Mesenchymal stem cell (in vitro differentiated cells and primary cell): ENCODE measurements at regions not wholly inside any gene's neighbourhood (a gene's known extent, or its start where the extent isn't known, plus 50 kb on each side); places are given as distances from the start of the nearest gene placed in this dataset.

Experiments used
- DNase-seq: peaks from one replicate; pipeline ENCODE4 v3.0.0-alpha.2; 2013
- H2AFZ ChIP-seq: one replicate; pipeline ENCODE4 v1.6.1; 2013; ENCODE audit warnings: low read depth, mild to moderate bottlenecking, control low read depth, inconsistent platforms, low read length, moderate library complexity
- H2AK5ac ChIP-seq: 2 replicates; pipeline ENCODE4 v1.6.1; 2013; ENCODE audit warnings: low read length, moderate library complexity, mild to moderate bottlenecking, inconsistent platforms; ENCODE audit not compliant: severe bottlenecking
- H2BK120ac ChIP-seq: one replicate; pipeline ENCODE4 v1.6.1; 2013; ENCODE audit warnings: low read depth, mild to moderate bottlenecking, inconsistent platforms, low read length, moderate library complexity
- H2BK12ac ChIP-seq, 2 experiments: one replicate each; pipeline ENCODE4 v1.6.1; 2013; ENCODE audit warnings: inconsistent platforms in 2 of 2, low read length in 2 of 2, mild to moderate bottlenecking in 2 of 2, moderate library complexity in 2 of 2, control low read depth in 1 of 2
- H2BK15ac ChIP-seq: one replicate; pipeline ENCODE4 v1.6.1; 2013; ENCODE audit warnings: mild to moderate bottlenecking, low read depth, inconsistent platforms; ENCODE audit not compliant: poor library complexity, severe bottlenecking
- H2BK5ac ChIP-seq: 2 replicates; pipeline ENCODE4 v1.6.1; 2013; ENCODE audit warnings: low read depth, mild to moderate bottlenecking, low read length, control low read depth, inconsistent platforms; ENCODE audit not compliant: poor library complexity, severe bottlenecking
- H3K14ac ChIP-seq, 2 experiments: one replicate each; pipeline ENCODE4 v1.6.1; 2013; ENCODE audit warnings: inconsistent platforms in 2 of 2, low read length in 2 of 2, control low read depth in 1 of 2, mild to moderate bottlenecking in 1 of 2, moderate library complexity in 1 of 2
- H3K18ac ChIP-seq, 2 experiments: one replicate each; pipeline ENCODE4 v1.6.1; 2013; ENCODE audit warnings: inconsistent platforms in 2 of 2, low read length in 2 of 2, control low read depth in 1 of 2, low read depth in 1 of 2, mild to moderate bottlenecking in 1 of 2
- H3K23ac ChIP-seq, 2 experiments: one replicate each; pipeline ENCODE4 v1.6.1; 2013; ENCODE audit warnings: inconsistent platforms in 2 of 2, low read length in 2 of 2, mild to moderate bottlenecking in 2 of 2, moderate library complexity in 2 of 2, control low read depth in 1 of 2
- H3K27ac ChIP-seq: 2 replicates; pipeline ENCODE4 v1.5.1; 2013; ENCODE audit warnings: mild to moderate bottlenecking, moderate library complexity, low read length, control low read depth, inconsistent platforms; ENCODE audit not compliant: poor library complexity, severe bottlenecking
- H3K27me3 ChIP-seq, 2 experiments: 2 replicates each; pipeline versions ENCODE4 v1.6.1 to v1.7.0; 2013; ENCODE audit warnings: low read length in 2 of 2, mild to moderate bottlenecking in 2 of 2, moderate library complexity in 2 of 2, control low read depth in 1 of 2, inconsistent platforms in 1 of 2; ENCODE audit not compliant: control insufficient read depth in 1 of 2, insufficient read depth in 1 of 2
- H3K36me3 ChIP-seq, 2 experiments: 2 replicates each; pipeline versions ENCODE4 v1.6.1 to v1.7.0; 2013; ENCODE audit warnings: low read length in 2 of 2, control low read depth in 1 of 2, inconsistent platforms in 1 of 2, low read depth in 1 of 2, mild to moderate bottlenecking in 1 of 2; ENCODE audit not compliant: insufficient read depth in 2 of 2, control insufficient read depth in 1 of 2
- H3K4ac ChIP-seq, 2 experiments: one replicate each; pipeline ENCODE4 v1.6.1; 2013; ENCODE audit warnings: inconsistent platforms in 2 of 2, low read length in 2 of 2, mild to moderate bottlenecking in 2 of 2, moderate library complexity in 2 of 2, control low read depth in 1 of 2, low read depth in 1 of 2
- H3K4me1 ChIP-seq: 2 replicates; pipeline ENCODE4 v1.6.1; 2013; ENCODE audit warnings: low read depth, low read length, control low read depth; ENCODE audit not compliant: control insufficient read depth, insufficient read depth
- H3K4me2 ChIP-seq: 2 replicates; pipeline ENCODE4 v1.6.1; 2013; ENCODE audit warnings: low read length, mild to moderate bottlenecking, inconsistent platforms; ENCODE audit not compliant: poor library complexity, severe bottlenecking
- H3K4me3 ChIP-seq, 2 experiments: 2 replicates each; pipeline versions ENCODE4 v1.5.1 to v1.7.0; 2013; ENCODE audit warnings: low read length in 2 of 2, mild to moderate bottlenecking in 2 of 2, control low read depth in 1 of 2, low read depth in 1 of 2; ENCODE audit not compliant: insufficient read depth in 1 of 2
- H3K79me1 ChIP-seq: replicated peaks from 2 replicates; pipeline ENCODE4 v1.6.1; 2013; ENCODE audit warnings: mild to moderate bottlenecking, control low read depth, low read length, inconsistent platforms; ENCODE audit not compliant: poor library complexity, severe bottlenecking
- H3K9ac ChIP-seq: 2 replicates; pipeline ENCODE4 v1.7.0; 2013; ENCODE audit warnings: mild to moderate bottlenecking, low read length, moderate library complexity
- H3K9me3 ChIP-seq: 2 replicates; pipeline ENCODE4 v1.7.0; 2013; ENCODE audit warnings: mild to moderate bottlenecking, low read length; ENCODE audit not compliant: control insufficient read depth
- H4K8ac ChIP-seq: one replicate; pipeline ENCODE4 v1.6.1; 2013; ENCODE audit warnings: inconsistent platforms, mild to moderate bottlenecking, low read length, moderate library complexity
- H4K91ac ChIP-seq: one replicate; pipeline ENCODE4 v1.6.1; 2013; ENCODE audit warnings: mild to moderate bottlenecking, low read length, inconsistent platforms
- WGBS: methylation state at CpG from one replicate; pipeline ENCODE4 v1.1.7; 2013; ENCODE audit warnings: mixed read lengths; 5-methylcytosine and 5-hydroxymethylcytosine counted together

DNA sequence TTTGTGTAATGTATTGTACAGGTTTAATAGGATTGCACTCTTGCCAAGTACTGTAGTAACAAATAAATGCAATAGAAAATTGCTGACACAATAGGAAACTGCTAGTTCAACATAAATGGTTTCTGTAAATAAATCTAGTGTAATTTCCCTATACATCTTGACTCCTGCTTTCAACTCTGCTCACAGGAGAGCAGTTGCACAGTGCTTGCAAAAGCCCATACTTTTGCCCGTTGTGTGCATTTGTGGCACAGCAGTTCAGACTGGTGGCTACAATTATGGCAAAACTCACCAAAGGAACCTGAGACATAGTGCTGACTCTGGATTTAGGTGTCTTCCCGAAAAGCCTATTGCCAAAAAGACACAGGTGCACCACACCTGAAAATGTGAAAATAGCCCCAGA is 953.3 kb upstream of the SLC35B3 start:
- H2AFZ ChIP-seq: no peak overlapping the region
- no peak overlapping the region for H3K18ac ChIP-seq
- no peak overlapping the region for H2BK12ac ChIP-seq
- no peaks in the 10 kb centered on the region for H3K27me3 ChIP-seq
- H3K9me3 ChIP-seq: no peaks in the 10 kb centered on the region
- H3K36me3 ChIP-seq: no peaks in the 10 kb centered on the region
- no peak overlapping the region for H3K9ac ChIP-seq
- no peak overlapping the region for H3K4me2 ChIP-seq
- WGBS: 90% methylated on average over 2 of the region's 2 CpGs
- H3K4me1 ChIP-seq: no peaks in the 10 kb centered on the region
- no peak for DNase-seq
- H4K8ac ChIP-seq: no peak overlapping the region
- H2AK5ac ChIP-seq: no peak overlapping the region
- H3K4ac ChIP-seq: no peak overlapping the region
- H2BK120ac ChIP-seq: no peak overlapping the region
- H3K14ac ChIP-seq: no peak overlapping the region
- H3K23ac ChIP-seq: no peak overlapping the region
- H3K79me1 ChIP-seq: no peaks in the 10 kb centered on the region
- no peak overlapping the region for H3K27ac ChIP-seq
- no peak overlapping the region for H3K4me3 ChIP-seq
- no peak overlapping the region for H4K91ac ChIP-seq
- no peak overlapping the region for H2BK5ac ChIP-seq
- no peak overlapping the region for H2BK15ac ChIP-seq

DNA sequence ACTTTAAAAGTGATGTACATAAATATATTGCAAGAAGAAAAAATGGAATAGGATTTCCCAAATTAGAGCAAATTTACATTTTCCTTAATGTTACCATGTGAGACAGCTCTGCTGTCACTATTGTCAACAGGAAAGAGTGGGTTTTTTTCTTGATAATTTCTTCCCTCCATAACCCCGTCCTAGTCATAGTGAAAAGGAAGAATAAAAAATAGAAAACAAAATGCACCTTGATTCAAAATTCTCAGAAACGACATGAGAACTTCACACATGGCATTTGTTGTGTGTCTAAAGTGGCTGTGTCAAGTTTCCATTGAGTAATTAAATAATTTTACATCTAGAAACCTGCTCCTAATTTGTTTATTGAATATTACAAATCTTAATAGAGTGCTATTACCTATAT is 945.2 kb upstream of the SLC35B3 start:
- no peak overlapping the region for H3K4me2 ChIP-seq
- no peak overlapping the region for H3K4me3 ChIP-seq
- H3K9me3 ChIP-seq: no peaks in the 10 kb centered on the region
- H3K23ac ChIP-seq: no peak overlapping the region
- no peak overlapping the region for H3K18ac ChIP-seq
- H4K91ac ChIP-seq: no peak overlapping the region
- no peak overlapping the region for H2BK15ac ChIP-seq
- H3K4me1 ChIP-seq: no peaks in the 10 kb centered on the region
- no peak overlapping the region for H2AFZ ChIP-seq
- no peak overlapping the region for H2BK12ac ChIP-seq
- no peak overlapping the region for H2BK120ac ChIP-seq
- no peak overlapping the region for H3K14ac ChIP-seq
- no peak overlapping the region for H2BK5ac ChIP-seq
- no peaks in the 10 kb centered on the region for H3K27me3 ChIP-seq
- no peak overlapping the region for H4K8ac ChIP-seq
- no peaks in the 10 kb centered on the region for H3K36me3 ChIP-seq
- 100% methylated on average over 1 of the region's 2 CpGs for whole genome bisulfite sequencing
- no peak overlapping the region for H3K4ac ChIP-seq
- no peak overlapping the region for H2AK5ac ChIP-seq
- H3K27ac ChIP-seq: no peak overlapping the region
- no peak overlapping the region for H3K9ac ChIP-seq
- H3K79me1 ChIP-seq: no peaks in the 10 kb centered on the region
- no peak for DNase-seq

DNA sequence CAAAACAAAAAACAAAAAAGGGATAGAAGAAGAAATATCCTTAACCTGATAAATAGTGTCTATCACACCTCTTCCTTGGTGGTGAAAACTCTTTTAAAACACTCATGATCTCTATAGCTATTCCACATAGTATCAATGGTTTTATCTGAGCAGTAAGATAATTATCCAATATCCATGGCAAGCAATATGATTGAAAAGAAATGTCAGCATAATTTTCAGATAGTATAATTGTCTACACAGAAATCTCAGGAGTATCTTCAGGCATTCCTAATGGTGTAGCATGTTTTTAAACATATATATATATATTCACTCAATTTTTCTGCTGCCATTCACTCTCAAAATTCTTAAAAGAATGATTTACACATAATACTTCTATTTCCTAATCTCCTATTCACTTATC is 938.0 kb upstream of the SLC35B3 start:
- H2BK5ac ChIP-seq: no peak overlapping the region
- H2BK15ac ChIP-seq: no peak overlapping the region
- H4K8ac ChIP-seq: no peak overlapping the region
- H3K9ac ChIP-seq: no peak overlapping the region
- H3K4ac ChIP-seq: no peak overlapping the region
- no peaks in the 10 kb centered on the region for H3K79me1 ChIP-seq
- H2BK120ac ChIP-seq: no peak overlapping the region
- H3K9me3 ChIP-seq: no peaks in the 10 kb centered on the region
- H3K23ac ChIP-seq: no peak overlapping the region
- H3K27ac ChIP-seq: no peak overlapping the region
- no peaks in the 10 kb centered on the region for H3K36me3 ChIP-seq
- no peak overlapping the region for H4K91ac ChIP-seq
- no peak overlapping the region for H3K18ac ChIP-seq
- no peak for DNase-seq
- no peak overlapping the region for H3K4me2 ChIP-seq
- H3K27me3 ChIP-seq: no peaks in the 10 kb centered on the region
- no peak overlapping the region for H2AFZ ChIP-seq
- no peak overlapping the region for H2AK5ac ChIP-seq
- no peaks in the 10 kb centered on the region for H3K4me1 ChIP-seq
- no peak overlapping the region for H2BK12ac ChIP-seq
- H3K14ac ChIP-seq: no peak overlapping the region
- no peak overlapping the region for H3K4me3 ChIP-seq

DNA sequence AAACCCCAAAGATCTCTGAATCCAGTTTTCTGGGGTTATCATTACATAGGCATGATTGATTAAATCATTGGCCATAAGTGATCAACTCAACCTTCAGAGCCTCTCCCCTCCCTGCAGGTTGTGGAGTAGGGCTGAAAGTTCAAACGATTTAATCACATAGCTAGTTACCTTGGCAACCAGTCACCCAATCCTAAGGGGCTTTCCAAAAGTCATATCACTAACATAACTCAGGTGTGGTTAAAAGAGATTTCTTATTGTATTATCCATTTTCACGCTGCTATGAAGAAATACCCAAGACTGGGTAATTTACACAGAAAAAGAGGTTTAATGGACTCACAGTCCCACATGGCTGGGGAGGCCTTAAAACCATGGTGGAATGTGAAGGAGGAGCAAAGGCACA is 935.1 kb upstream of the SLC35B3 start:
- Histone ChIP-seq H3K4ac (no peak overlapping the region), H2AFZ (no peak overlapping the region), H3K14ac (no peak overlapping the region), H3K27ac (no peak overlapping the region), H3K23ac (no peak overlapping the region), H3K79me1 (no peaks in the 10 kb centered on the region), H2AK5ac (no peak overlapping the region), H3K4me1 (no peaks in the 10 kb centered on the region), H3K18ac (no peak overlapping the region), H2BK15ac (no peak overlapping the region), H3K9me3 (no peaks in the 10 kb centered on the region), H4K91ac (no peak overlapping the region), H3K9ac (no peak overlapping the region), H3K4me2 (no peak overlapping the region), H2BK5ac (no peak overlapping the region), H2BK12ac (no peak overlapping the region), H3K4me3 (no peak overlapping the region), H2BK120ac (no peak overlapping the region), H3K36me3 (no peaks in the 10 kb centered on the region), H3K27me3 (no peaks in the 10 kb centered on the region), H4K8ac (no peak overlapping the region)
- no CpG with 5 or more reads among the region's 2 CpGs for WGBS
- no peak for DNase-seq
